HCT116 (cell line): ENCODE measurements at regions not wholly inside any gene's neighbourhood (a gene's known extent, or its start where the extent isn't known, plus 50 kb on each side); places are given as distances from the start of the nearest gene placed in this dataset.

Source experiments
- ATAC-seq: fragments of 200-7000 bp; cut with Tn5 transposase; 2 replicates; pipeline ENCODE4 v1.9.1; 2020; ENCODE audit warnings: mild to moderate bottlenecking, moderate library complexity
- BruUV-seq: library from RNA; stranded (reverse); fragments of 400-500 nt; replicated peaks from 2 replicates; lab custom pipeline; 2021; lab: Mats Ljungman, UMichigan
- CTCF ChIA-PET: fragments of 300-600 bp; sonication (Branson Sonifier 250); formaldehyde crosslinking; loops from one replicate; lab custom pipeline; 2021; ENCODE audit warnings: antibody characterized with exemption; lab: Charles Lee
- POLR2A ChIA-PET: fragments of 300-600, 350-600 bp; sonication (Branson Sonifier 250); formaldehyde crosslinking; loops from one replicate; lab custom pipeline; 2021; ENCODE audit warnings: antibody characterized with exemption; lab: Charles Lee
- RAD21 ChIA-PET, 2 experiments: fragments of 300-600 bp; sonication (Branson Sonifier 250); formaldehyde crosslinking; loops; one replicate each; lab custom pipeline; 2023; ENCODE audit warnings: low total read pairs in 2 of 2; ENCODE audit not compliant: uncharacterized antibody in 2 of 2, unreplicated experiment in 2 of 2, low non-redundant PET in 1 of 2; lab: Charles Lee
- DNase-seq: peaks from one replicate; pipeline ENCODE4 v3.0.0-alpha.2; 2010; ENCODE audit warnings: low read depth, low spot score
- H2AFZ ChIP-seq: fragments of 200-600 bp; shearing (Covaris generic), sonication (generic); 2 replicates; pipeline ENCODE4 v1.6.1; 2017; ENCODE audit warnings: low read depth, mixed run types, mixed read lengths, antibody characterized with exemption, low read length; ENCODE audit not compliant: poor library complexity, severe bottlenecking
- H3K27ac ChIP-seq: 2 replicates; pipeline ENCODE4 v1.5.1; 2012; ENCODE audit warnings: low read depth, low read length
- H3K27me3 ChIP-seq: fragments of 200-600 bp; sonication (generic); 2 replicates; pipeline ENCODE4 v1.6.1; 2016; ENCODE audit warnings: mixed run types, low read length, mixed read lengths; ENCODE audit not compliant: insufficient read depth
- H3K36me3 ChIP-seq, 2 experiments: fragments of 200-500 bp in 1 of 2; fragments of 200-600 bp in 1 of 2; sonication (Bioruptor generic) in 1 of 2; sonication (generic) in 1 of 2; 2 replicates each; pipeline versions ENCODE4 v1.5.1 to v1.6.1; 2014 to 2016; ENCODE audit warnings: low read length in 2 of 2, inconsistent platforms in 1 of 2, mixed read lengths in 1 of 2, mixed run types in 1 of 2; ENCODE audit not compliant: insufficient read depth in 2 of 2, control insufficient read depth in 1 of 2
- H3K4me1 ChIP-seq, 2 experiments: fragments of 200-600 bp in 1 of 2; sonication (generic) in 1 of 2; 2 replicates each; pipeline versions ENCODE4 v1.5.1 to v1.6.1; 2012 to 2017; ENCODE audit warnings: low read length in 2 of 2, inconsistent platforms in 1 of 2, mild to moderate bottlenecking in 1 of 2, mixed read lengths in 1 of 2, mixed run types in 1 of 2, moderate library complexity in 1 of 2; ENCODE audit not compliant: insufficient read depth in 2 of 2, control insufficient read depth in 1 of 2
- H3K4me2 ChIP-seq: fragments of 200-600 bp; sonication (generic); 2 replicates; pipeline ENCODE4 v1.6.1; 2017; ENCODE audit warnings: mixed run types, low read length, mixed read lengths
- H3K4me3 ChIP-seq, 2 experiments: fragments of 200-600 bp in 1 of 2; sonication (generic) in 1 of 2; replicated peaks in 1 of 2; 2 replicates each; pipeline ENCODE4 v1.5.1; 2011 to 2016; ENCODE audit warnings: low read length in 2 of 2, control low read depth in 1 of 2, low read depth in 1 of 2, mild to moderate bottlenecking in 1 of 2, mixed read lengths in 1 of 2, mixed run types in 1 of 2
- H3K79me2 ChIP-seq: fragments of 200-600 bp; sonication (generic); 2 replicates; pipeline ENCODE4 v1.6.1; 2017; ENCODE audit warnings: mild to moderate bottlenecking, mixed run types, low read length, moderate library complexity, mixed read lengths; ENCODE audit not compliant: insufficient read depth
- H3K9ac ChIP-seq: fragments of 200-600 bp; sonication (generic); 2 replicates; pipeline ENCODE4 v1.6.1; 2016; ENCODE audit warnings: low read length, mixed read lengths
- H3K9me2 ChIP-seq: fragments of 200-600 bp; sonication (generic), shearing (Covaris generic); 2 replicates; pipeline ENCODE4 v1.6.1; 2017; ENCODE audit warnings: mixed run types, mild to moderate bottlenecking, moderate library complexity; ENCODE audit not compliant: insufficient read depth
- H3K9me3 ChIP-seq, 2 experiments: fragments of 200-500 bp in 1 of 2; fragments of 200-600 bp in 1 of 2; sonication (Bioruptor generic) in 1 of 2; sonication (generic) in 1 of 2; 2 replicates each; pipeline ENCODE4 v1.6.1; 2014 to 2017; ENCODE audit warnings: low read length in 2 of 2, mixed read lengths in 2 of 2, inconsistent platforms in 1 of 2, low read depth in 1 of 2, mild to moderate bottlenecking in 1 of 2, mixed run types in 1 of 2, moderate library complexity in 1 of 2; ENCODE audit not compliant: control insufficient read depth in 1 of 2, insufficient read depth in 1 of 2
- H4K20me1 ChIP-seq: fragments of 200-600 bp; sonication (generic), shearing (Covaris generic); 2 replicates; pipeline ENCODE4 v1.6.1; 2017; ENCODE audit warnings: mixed run types, mild to moderate bottlenecking, moderate library complexity; ENCODE audit not compliant: insufficient read depth
- CBX3 ChIP-seq: IDR thresholded peaks from 2 replicates; pipeline ENCODE4 v1.6.1; 2012; ENCODE audit warnings: low read depth
- CEBPB ChIP-seq: IDR thresholded peaks from 2 replicates; pipeline ENCODE4 v1.6.1; 2012; ENCODE audit warnings: low read depth
- EZH2 ChIP-seq: fragments of 200-600 bp; sonication (generic); IDR thresholded peaks from 2 replicates; pipeline ENCODE4 v1.6.1; 2017; ENCODE audit warnings: antibody characterized with exemption, mixed run types
- EZH2phosphoT487 ChIP-seq: fragments of 200-600 bp; IDR thresholded peaks from 2 replicates; pipeline ENCODE4 v1.6.1; 2018; ENCODE audit warnings: antibody characterized with exemption, borderline replicate concordance
- FOSL1 ChIP-seq: IDR thresholded peaks from 2 replicates; pipeline ENCODE4 v1.6.1; 2012; ENCODE audit warnings: low read depth
- POLR2AphosphoS5 ChIP-seq: IDR thresholded peaks from 2 replicates; pipeline ENCODE4 v1.6.1; 2011; ENCODE audit warnings: mild to moderate bottlenecking, low read depth, low read length, moderate library complexity
- REST ChIP-seq: IDR thresholded peaks from 2 replicates; pipeline ENCODE4 v1.6.1; 2012; ENCODE audit warnings: low read depth
- SP1 ChIP-seq: IDR thresholded peaks from 2 replicates; pipeline ENCODE4 v1.6.1; 2012; ENCODE audit warnings: low read depth
- YY1 ChIP-seq: IDR thresholded peaks from 2 replicates; pipeline ENCODE4 v1.6.1; 2011; ENCODE audit warnings: low read length, low read depth, moderate library complexity, mild to moderate bottlenecking; ENCODE audit not compliant: insufficient replicate concordance; ENCODE audit errors: extremely low read depth
- intact Hi-C: fragments of 100-400 bp; cut with micrococcal nuclease; formaldehyde crosslinking; loops from 2 replicates; pipeline ENCODE4 v1.10.0; 2022

GRCh38 chr7:123260428-123260960, 60.7 kb upstream of the SLC13A1 start (continued):
- no peak for TF ChIP-seq YY1

- H3K9ac ChIP-seq = no peak overlapping the region
- no TSS peak for BruUV-seq
- TF ChIP-seq REST (no peak), CBX3 (no peak), EZH2phosphoT487 (no peak), SP1 (no peak), EZH2 (no peak), POLR2AphosphoS5 (no peak), FOSL1 (no peak), CEBPB (no peak)
- RAD21 ChIA-PET = no interaction called here
- H3K36me3 ChIP-seq = no peaks in the 10 kb centered on the region
- no peaks in the 10 kb centered on the region for H3K9me2 ChIP-seq
- H2AFZ ChIP-seq = no peak overlapping the region
- H3K4me3 ChIP-seq = no peak overlapping the region
- H3K79me2 ChIP-seq = no peaks in the 10 kb centered on the region
- H3K27me3 ChIP-seq = no peaks in the 10 kb centered on the region
- no peak for ATAC-seq
- intact Hi-C loops = no loop called here
- CTCF ChIA-PET = no interaction called here
- H4K20me1 ChIP-seq = no peaks in the 10 kb centered on the region
- no peaks in the 10 kb centered on the region for H3K4me1 ChIP-seq
- no peaks in the 10 kb centered on the region for H3K9me3 ChIP-seq
- POLR2A ChIA-PET = no interaction called here
- DNase-seq = no peak
- no peak overlapping the region for H3K4me2 ChIP-seq
- no peak overlapping the region for H3K27ac ChIP-seq
Observed at GRCh38 chr7:123259759-123260158, 60.0 kb upstream of the SLC13A1 start.
